BE2C (cell line): ENCODE measurements at regions not wholly inside any gene's neighbourhood (a gene's known extent, or its start where the extent isn't known, plus 50 kb on each side); places are given as distances from the start of the nearest gene placed in this dataset.

ENCODE experiments used
- DNase-seq: peaks from one replicate; pipeline ENCODE4 v3.0.0-alpha.2; 2020
- H3K27me3 ChIP-seq: fragments of 250-450 bp; sonication (Bioruptor Pico); 2 replicates; pipeline ENCODE4 v1.5.1; 2020; ENCODE audit warnings: mild to moderate bottlenecking
- H3K36me3 ChIP-seq: fragments of 250-450 bp; sonication (Bioruptor Pico); 2 replicates; pipeline ENCODE4 v1.5.1; 2020; ENCODE audit warnings: mild to moderate bottlenecking
- H3K4me1 ChIP-seq: fragments of 250-450 bp; sonication (Bioruptor Pico); 2 replicates; pipeline ENCODE4 v1.5.1; 2020
- H3K4me3 ChIP-seq: 2 replicates; pipeline ENCODE4 v1.5.1; 2011; ENCODE audit warnings: low read depth, low read length
- H3K9me3 ChIP-seq: fragments of 250-450 bp; sonication (Bioruptor Pico); 2 replicates; pipeline ENCODE4 v1.5.1; 2020
- TF ChIP-seq, protein P1 (sequence below): IDR thresholded peaks from 2 replicates; pipeline ENCODE4 v1.5.1; 2012; ENCODE audit warnings: mild to moderate bottlenecking, low read depth, low read length

GRCh38 chr7:35463751-35464150 lies 209.9 kb upstream of the TBX20 start:
- Histone ChIP-seq H3K9me3 (no peaks in the 10 kb centered on the region), H3K4me1 (peaks cover 6% of the 10 kb centered on the region; the same call in 1 of the 2 replicates), H3K36me3 (no peaks in the 10 kb centered on the region), H3K4me3 (no peak overlapping the region), H3K27me3 (no peaks in the 10 kb centered on the region)
- no peak for DNase-seq
- TF ChIP-seq, protein P1, sequence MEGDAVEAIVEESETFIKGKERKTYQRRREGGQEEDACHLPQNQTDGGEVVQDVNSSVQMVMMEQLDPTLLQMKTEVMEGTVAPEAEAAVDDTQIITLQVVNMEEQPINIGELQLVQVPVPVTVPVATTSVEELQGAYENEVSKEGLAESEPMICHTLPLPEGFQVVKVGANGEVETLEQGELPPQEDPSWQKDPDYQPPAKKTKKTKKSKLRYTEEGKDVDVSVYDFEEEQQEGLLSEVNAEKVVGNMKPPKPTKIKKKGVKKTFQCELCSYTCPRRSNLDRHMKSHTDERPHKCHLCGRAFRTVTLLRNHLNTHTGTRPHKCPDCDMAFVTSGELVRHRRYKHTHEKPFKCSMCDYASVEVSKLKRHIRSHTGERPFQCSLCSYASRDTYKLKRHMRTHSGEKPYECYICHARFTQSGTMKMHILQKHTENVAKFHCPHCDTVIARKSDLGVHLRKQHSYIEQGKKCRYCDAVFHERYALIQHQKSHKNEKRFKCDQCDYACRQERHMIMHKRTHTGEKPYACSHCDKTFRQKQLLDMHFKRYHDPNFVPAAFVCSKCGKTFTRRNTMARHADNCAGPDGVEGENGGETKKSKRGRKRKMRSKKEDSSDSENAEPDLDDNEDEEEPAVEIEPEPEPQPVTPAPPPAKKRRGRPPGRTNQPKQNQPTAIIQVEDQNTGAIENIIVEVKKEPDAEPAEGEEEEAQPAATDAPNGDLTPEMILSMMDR, result no peak

DNA sequence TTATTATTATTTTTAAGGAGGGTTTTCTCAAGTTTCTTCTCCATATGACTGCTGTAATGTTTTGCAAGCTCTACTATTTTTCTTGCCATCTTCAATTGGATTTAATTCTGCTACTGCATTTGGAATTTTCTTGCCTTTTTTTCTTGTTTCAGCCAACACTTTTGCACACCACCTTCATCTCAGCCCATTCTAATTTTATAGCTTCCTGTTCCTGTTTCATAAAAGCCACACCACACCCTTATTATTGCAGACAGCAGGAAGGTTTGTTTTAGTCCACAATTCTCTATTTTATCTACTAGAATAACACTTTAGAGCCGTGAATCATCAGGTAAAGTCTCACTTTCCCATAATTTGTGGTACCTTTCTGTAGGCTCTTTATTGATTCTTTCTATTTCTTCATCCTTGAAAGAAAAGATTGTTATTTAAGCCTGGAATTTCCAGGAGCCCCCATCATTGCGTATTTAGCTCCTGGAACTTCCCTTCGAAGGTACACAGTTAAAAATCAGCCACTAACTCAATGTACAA lies 209.3 kb upstream of the TBX20 start:
- DNase-seq, result no peak
- H3K9me3 ChIP-seq, result no peaks in the 10 kb centered on the region

DNA sequence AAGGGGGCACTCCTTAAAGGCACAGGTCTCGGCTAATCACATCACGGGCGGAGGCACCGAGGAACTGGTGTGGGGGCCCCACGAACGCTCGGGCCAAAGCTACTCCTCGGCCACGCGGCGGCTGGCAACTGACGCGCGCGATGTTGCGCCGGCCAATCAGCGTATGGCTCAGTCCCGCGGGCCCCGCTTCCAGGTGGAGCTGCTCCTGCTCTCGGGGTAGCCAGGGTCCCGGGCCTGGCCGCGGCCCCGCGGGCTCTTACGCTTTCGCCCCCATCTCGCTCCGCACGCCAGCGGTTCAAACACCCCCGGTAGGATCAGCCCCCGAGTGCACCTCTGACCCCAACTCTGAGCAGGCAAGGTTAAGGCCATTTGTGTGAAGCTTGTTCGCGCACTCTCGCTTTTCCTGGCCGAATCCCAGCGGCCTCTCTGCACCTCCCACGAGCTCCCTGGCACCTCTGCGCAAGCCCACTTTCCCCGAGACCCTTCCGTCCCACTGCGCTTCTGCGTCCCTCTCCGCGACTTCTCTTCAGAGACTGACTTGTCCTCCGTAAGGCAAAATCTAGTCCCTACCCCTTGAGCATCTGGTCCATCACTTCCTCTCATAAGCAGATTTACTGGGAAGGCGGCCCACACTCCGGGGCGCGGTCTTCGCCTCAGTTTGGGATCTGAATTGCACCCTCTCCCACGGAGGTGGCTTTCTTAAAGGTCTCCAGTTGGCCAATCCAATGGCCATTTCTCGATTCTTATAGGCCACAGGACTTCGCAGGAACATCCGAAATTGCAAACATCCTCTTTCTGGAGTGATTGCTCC lies 200.9 kb upstream of the TBX20 start:
- H3K4me3 ChIP-seq, result no peak overlapping the region
- no peaks in the 10 kb centered on the region for H3K9me3 ChIP-seq
- H3K4me1 ChIP-seq, result peaks cover 5% of the 10 kb centered on the region; the same call in 1 of the 2 replicates
- no peaks in the 10 kb centered on the region for H3K27me3 ChIP-seq
- no peaks in the 10 kb centered on the region for H3K36me3 ChIP-seq
- TF ChIP-seq, protein P1, result no peak
- no peak for DNase-seq

More for the DNA sequence above, 209.3 kb upstream of the TBX20 start:
- Histone ChIP-seq H3K4me3 (no peak overlapping the region), H3K27me3 (no peaks in the 10 kb centered on the region), H3K4me1 (peaks cover 6% of the 10 kb centered on the region; the same call in 1 of the 2 replicates), H3K36me3 (no peaks in the 10 kb centered on the region)
- TF ChIP-seq, protein P1, result no peak

DNA sequence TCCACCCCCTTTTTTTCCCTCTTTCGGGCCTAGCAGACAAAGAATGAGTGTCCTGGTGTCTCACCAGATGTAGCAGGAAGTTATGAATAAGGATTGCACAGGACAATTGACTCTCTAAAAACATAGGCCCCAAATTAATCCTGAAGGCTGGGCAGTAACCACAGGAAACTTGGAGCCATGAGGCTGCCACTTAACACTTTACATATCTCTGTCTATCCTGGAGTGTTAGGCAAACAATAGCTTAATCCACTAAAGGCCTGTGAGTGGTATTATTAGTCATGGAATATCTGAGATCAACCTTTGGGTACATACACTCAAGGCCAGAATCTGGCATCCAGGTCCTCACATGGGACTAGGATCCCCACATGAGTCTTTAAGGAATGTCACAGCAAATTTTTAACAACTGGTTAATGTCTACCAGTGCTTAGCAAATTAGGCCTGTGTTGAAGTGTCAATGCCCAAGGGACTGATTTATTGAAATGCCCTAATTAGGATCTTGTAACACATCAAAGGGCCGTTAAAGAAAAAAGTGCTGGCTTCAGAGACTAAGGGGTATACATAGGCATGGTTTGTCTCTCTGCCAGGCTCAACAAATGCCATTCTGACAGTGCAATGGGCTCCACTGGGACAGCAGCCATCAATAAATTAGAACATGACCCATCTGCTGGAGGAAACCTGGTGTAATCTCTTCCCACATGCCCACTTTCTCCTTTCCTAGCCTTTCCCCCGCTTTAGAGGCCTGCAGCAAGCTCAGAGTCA lies 196.7 kb upstream of the TBX20 start:
- no peak overlapping the region for H3K4me3 ChIP-seq
- TF ChIP-seq, protein P1, result no peak
- H3K27me3 ChIP-seq, result no peaks in the 10 kb centered on the region
- no peaks in the 10 kb centered on the region for H3K9me3 ChIP-seq
- H3K36me3 ChIP-seq, result no peaks in the 10 kb centered on the region
- DNase-seq, result no peak
- peaks cover 5% of the 10 kb centered on the region; the same call in 1 of the 2 replicates for H3K4me1 ChIP-seq

DNA sequence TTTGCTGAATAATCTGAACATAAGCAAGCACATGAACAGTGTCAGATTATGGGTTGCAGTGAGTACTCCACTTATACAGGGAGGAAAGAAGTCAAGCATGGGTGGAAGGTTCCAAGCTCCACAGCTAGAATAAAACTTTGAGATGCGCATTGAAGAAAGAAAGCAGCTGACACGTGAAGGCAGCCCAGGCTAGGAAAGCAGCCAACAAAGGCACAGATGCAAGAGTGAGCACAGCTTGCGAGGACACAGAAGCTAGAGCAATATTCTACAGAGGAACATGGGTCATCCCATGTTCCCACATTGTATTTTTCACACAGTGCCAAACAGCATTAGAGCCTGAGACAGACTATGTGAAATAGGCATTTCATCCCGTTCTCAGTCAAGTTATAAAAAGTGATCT lies 194.6 kb upstream of the TBX20 start:
- peaks cover 5% of the 10 kb centered on the region; the same call in 1 of the 2 replicates for H3K4me1 ChIP-seq
- no peak overlapping the region for H3K4me3 ChIP-seq
- TF ChIP-seq, protein P1, result no peak
- no peaks in the 10 kb centered on the region for H3K36me3 ChIP-seq
- no peaks in the 10 kb centered on the region for H3K9me3 ChIP-seq
- no peak for DNase-seq
- H3K27me3 ChIP-seq, result no peaks in the 10 kb centered on the region
